Fibroblast of skin of right biceps (primary cell): ENCODE measurements at regions not wholly inside any gene's neighbourhood (a gene's known extent, or its start where the extent isn't known, plus 50 kb on each side); places are given as distances from the start of the nearest gene placed in this dataset.
"Not testable (repeated sequence)": the region's sequence is repeated elsewhere in the genome, so short reads cannot be mapped to it uniquely, and the experiment has no call there.

Experiments used
- DNase-seq: peaks from one replicate; pipeline ENCODE4 v3.0.0-alpha.2; 2013

GRCh38 chr4:163976588-163976987 lies 482.1 kb downstream of the TMA16 start:
- no peak for DNase-seq

- no peak for DNase-seq
Observed at GRCh38 chr4:163988391-163988790, 493.9 kb downstream of the TMA16 start.

- no peak for DNase-seq
Observed at GRCh38 chr4:163988865-163989264, 494.4 kb downstream of the TMA16 start.

DNA sequence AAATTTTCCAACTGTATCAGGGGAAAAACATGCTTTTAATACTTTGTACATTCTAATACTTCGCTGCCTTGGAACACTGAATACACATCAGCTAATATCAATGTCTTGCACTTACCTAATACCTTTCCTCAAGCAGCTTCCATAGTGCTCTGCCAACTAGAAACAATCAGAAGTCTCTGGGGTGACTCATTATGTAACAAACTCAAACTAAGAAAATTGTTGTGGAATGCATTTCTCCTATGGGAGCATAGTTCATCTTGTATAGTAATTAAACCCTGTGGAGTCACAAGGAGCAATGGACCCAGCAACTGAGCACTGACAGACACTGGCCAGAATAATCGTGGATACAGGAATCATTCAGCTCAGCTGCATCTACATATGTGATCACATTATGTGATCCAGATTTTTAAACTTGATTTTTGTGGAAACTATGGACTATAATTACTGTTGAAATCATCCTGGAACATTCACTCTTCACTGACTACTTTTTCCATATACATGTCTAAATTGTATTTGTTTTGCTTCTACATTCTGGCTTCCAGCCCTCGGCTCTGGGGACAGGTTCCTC lies 496.9 kb downstream of the TMA16 start:
- no peak for DNase-seq

DNA sequence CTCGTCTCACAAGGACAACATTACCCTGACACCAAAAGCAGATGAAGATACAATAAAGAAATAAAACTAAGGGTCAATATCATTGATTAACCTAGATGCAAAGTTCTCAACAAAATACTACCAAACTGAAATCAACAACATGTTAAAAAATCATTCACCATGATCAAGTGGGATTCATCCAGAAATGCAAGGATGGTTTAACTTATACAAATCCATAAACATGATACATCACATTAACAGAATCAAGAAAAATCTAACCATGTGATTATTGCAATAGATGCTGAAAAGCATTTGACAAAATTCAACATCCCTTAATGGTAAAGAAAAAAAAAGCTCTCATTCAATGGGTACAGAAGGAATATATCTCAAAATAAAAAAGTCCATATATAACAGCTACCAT lies 514.9 kb downstream of the TMA16 start:
- DNase-seq, result no peak

DNA sequence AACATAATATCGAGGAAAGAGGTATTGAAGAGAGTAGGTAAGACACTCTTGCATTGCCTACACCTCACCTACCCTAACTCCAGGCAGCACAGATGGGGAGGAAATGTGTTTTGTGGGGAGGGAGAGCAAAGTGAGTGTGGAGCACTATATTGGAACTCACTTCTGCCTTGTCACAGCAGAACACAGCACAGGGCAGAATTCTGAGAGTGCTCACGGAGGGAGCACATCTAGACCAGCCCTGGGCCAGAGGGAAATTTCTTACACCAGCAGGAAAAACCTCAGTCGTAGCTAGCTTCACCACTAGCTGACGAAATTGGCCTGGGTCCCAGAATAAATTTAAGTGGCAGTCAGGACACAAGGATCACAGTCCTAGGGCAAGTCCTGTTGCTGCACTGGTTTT lies 517.3 kb downstream of the TMA16 start:
- DNase-seq, result no peak

- DNase-seq, result no peak
Observed at GRCh38 chr4:164012396-164013027, 518.0 kb downstream of the TMA16 start.

DNA sequence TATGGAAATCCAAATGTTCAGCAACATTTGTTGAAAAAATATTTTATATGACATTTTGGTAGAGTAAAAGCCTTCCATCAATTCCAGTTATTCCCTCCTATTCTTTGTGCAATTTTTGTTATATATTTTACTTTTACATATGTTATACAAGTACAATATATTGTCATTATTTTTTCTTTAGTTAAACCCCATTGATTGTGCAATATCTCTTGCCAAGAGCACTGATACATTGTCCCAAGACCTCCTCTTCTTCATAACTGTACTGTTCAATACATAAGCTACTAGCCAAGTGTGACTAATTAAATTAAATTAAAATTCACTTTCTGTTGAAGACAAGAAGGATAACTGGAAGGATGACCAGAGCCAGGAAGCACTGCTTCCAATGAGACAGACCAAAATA lies 527.5 kb downstream of the TMA16 start:
- no peak for DNase-seq

DNA sequence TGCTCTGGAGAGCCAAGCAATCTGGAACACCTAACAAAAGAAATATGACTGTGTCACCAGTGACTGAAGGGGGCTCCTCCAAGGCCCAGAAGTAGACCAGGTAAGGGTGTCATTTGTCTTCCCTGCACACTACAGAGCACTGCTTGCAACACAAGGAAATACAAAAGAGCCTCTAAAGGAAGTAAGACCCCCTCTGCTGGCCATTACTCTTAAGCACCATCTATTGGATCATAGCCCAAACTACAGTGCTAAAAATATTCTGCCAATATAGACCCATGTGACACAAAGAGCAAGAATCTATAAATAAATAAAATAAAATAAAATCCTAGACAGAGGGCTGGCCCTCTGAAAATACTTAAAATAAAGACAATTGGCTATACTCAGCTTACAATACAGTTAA lies 528.7 kb downstream of the TMA16 start:
- DNase-seq, result no peak

DNA sequence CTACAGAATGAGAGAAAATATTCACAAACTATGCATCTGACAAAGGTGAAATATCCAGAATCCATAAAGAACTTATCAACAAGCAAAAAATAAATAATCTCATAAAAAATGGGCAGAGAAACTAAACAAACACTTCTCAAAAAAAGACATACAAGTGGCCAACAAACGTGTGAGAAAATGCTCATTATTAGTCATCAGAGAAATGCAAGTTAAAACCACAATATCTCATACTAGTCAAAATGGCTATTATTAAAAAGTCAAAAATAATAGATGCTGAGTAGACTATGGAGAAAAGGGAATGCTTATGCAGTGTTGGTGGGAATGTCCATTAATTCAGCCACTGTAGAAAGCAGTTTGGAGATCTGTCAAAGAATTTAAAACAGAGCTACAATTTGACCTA lies 533.3 kb downstream of the TMA16 start:
- DNase-seq, result no peak

GRCh38 chr4:164039482-164039881 lies 545.0 kb downstream of the TMA16 start:
- DNase-seq, result no peak

DNA sequence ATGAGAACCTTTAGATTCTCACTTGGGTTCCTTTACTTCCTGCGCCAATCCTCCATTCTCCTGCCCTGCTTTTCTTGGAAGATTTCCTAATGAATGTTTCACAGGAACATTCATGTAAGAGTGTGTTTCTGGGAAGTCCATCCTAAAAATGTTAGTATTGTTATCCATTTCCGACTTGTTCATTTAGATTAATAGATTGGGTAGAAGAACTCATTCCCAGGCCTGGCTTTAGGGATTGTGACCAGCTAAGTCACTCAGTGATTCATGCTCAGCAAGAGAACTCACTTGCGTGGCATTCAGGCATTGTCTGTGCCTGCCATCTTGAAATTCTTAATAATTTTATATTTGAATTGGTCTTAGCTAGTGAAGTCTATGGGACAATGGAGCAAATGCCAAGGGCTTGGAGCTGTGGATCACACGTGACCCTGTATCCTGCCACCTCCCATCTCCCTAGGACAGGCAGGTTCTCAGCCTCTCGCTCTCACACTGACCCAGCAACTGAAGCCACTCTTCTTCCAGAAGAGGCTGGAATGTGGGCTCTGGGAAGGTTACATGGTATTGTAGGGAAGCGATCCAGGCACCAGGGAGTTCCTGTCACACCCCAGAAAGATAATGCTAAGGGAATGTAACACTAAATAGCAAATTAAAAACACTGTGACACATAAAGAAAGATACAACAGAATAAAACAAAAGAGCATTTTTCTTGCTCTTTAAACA lies 562.1 kb downstream of the TMA16 start:
- DNase-seq, result no peak

DNA sequence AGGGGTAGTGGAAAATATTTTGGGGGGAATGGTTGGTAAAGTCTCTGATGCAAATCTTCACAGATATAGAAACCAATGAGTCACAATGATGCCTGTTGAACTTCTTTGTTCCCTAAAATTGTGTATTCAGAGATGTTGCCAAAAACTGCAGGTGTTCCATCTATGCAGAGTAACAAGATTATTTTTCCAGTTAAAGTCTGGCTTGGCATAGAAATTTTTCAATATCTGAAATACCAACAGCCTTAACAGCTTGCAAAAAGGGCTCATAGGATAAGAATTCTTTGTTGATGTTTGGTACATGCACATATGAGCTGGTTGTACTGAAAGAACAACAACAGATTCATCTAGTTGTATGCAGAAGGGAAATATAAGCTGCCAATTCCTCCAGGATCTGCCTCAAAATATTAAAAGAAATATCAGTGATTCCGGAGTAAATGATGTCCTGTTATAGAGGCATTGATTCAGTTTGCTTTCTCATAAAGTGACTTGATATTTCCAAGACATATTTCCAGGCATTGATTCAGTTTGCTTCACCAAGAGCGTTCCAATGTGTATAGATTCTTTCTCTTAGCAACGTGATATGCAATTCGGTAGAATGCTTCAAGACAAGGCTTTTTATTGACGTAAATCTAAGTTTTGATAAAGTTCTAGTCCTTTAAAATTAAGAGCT lies 564.4 kb downstream of the TMA16 start:
- no peak for DNase-seq

- DNase-seq, result no peak
Observed at GRCh38 chr4:164060456-164060855, 566.0 kb downstream of the TMA16 start.

DNA sequence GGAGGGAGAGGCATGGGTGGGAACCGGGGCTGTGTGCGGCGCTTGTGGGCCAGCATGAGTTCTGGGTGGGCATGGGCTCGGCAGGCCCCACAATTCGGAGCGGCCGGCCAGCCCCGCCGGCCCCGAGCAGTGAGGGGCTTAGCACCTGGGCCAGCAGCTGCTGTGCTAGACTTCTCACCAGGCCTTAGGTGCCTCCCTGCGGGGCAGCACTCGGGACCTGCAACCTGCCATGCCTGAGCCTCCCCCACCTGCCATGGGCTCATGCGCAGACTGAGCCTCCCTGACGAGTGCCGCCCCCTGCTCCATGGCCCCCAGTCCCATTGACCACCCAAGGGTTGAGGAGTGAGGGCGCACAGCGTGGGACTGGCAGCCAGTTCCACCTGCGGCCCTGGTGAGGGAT lies 573.9 kb downstream of the TMA16 start:
- DNase-seq, result no peak

DNA sequence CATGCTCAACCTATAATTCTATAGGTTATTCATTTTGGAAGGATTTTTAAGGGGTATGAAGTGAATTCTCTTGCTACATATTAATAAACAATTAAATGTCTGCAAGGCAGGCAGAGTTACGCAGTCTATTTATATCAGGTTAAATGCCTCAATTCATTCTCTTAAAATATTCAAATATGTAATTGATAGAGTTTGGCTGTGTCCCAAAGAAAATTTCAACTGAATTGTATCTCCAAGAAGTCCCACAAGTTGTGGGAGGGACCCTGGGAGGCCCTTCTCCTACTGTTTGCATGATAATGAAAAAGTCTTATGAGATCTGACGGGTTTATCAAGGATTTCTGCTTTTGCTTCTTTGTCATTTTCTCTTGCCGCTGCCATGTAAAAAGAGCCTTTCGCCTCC lies 576.1 kb downstream of the TMA16 start:
- DNase-seq, result no peak

GRCh38 chr4:164081371-164081770 lies 586.9 kb downstream of the TMA16 start:
- no peak for DNase-seq

GRCh38 chr4:164081801-164082200 lies 587.3 kb downstream of the TMA16 start:
- DNase-seq, result no peak

GRCh38 chr4:164087733-164088132 lies 593.2 kb downstream of the TMA16 start:
- DNase-seq, result no peak

DNA sequence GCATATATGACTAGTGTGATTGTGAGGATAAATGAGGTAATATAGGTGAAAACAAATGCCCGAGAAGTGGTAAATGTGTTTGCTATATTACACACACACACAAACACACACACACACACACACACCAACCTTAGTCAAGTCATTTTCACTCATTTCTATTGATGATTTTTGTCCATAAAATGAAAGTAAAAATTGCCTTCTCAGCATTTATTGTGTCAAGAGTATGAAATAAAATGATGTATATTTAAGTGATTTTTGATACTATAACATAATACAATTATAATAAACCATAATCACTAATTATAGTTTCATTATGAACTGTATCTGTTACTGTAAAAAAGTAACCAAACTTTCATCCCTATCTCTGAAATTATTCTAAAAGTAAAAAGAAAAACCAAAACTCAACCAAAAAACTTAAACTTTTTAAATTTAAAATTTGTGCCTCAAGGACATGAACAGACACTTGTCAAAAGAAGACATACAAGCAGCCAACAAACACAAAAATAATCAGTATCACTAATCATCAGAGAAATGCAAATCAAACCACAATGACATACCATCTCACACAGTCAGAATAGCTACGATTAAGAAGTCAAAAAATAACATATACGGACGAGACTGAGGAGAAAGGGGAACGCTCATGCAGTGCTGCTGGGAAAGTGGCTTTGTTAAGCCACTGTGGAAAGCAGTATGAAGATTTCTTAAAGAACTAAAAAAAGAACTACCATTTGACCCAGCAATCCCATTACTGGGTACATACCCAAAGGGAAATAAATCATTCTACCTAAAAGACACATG lies 601.0 kb downstream of the TMA16 start:
- DNase-seq, result no peak

DNA sequence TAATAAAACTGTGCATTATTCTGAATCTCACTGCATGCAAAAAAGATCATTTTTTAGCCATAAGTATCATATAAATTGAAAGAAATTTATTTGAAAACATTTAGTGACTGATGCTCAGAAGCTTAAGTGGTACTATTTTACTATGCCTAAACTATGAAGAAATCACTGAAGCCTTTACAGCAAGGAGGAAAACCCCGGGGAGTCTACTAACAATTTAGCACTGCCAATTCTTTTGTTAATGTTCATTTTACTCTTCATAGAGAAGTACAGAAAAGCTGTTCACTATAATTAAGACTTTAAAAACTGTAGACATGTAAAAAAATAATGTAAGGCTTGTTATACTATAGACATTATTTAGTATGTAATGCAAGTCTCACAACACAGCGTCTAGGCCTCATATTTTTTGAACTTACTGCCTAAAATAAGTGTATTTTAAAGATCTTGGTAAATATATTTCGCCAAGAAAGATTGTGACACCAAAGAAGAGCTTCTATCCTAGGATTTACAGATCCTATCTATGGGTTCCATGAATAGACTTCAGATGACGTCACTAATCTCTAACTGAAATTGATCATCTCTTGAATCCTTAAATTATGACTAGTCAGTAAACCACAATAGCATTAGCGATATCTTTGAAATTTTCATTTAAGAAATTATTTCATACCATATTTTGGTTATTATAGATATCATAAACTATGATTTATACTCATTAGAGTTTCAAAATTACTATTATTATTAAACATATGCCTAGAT lies 602.5 kb downstream of the TMA16 start:
- no peak for DNase-seq

GRCh38 chr4:164100741-164101365 lies 606.4 kb downstream of the TMA16 start:
- not testable (repeated sequence) for DNase-seq
